GM20431 (cell line): ENCODE measurements at regions not wholly inside any gene's neighbourhood (a gene's known extent, or its start where the extent isn't known, plus 50 kb on each side); places are given as distances from the start of the nearest gene placed in this dataset.

Source experiments
- in situ Hi-C: fragments of 300-500 bp; cut with MseI, MboI; formaldehyde crosslinking; loops from one replicate; pipeline ENCODE4 v1.15.0; 2020; ENCODE audit warnings: low sequenced_read_pairs; ENCODE audit not compliant: unreplicated experiment

DNA sequence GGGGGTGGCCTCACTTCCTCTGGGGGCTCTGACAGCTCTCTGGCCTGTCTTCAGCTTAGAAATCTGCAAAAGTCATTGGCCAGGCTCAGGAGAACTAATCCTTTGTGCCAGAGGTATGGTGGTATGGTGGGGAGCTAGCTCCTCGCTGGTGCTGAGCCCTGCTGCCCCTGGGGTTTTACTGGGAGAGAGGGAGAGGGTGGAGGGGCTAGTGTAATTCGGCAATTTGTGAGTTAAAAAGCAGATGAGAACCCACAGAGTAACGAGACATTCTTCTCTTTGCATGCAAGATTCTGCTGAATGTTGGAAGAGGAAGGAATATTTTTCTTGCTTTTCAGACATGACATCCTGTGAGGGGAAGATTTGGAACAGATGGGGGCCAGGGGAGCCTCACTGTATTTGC is 65.5 kb upstream of the SPRY4 start:
- in situ Hi-C loops, result no loop called here

DNA sequence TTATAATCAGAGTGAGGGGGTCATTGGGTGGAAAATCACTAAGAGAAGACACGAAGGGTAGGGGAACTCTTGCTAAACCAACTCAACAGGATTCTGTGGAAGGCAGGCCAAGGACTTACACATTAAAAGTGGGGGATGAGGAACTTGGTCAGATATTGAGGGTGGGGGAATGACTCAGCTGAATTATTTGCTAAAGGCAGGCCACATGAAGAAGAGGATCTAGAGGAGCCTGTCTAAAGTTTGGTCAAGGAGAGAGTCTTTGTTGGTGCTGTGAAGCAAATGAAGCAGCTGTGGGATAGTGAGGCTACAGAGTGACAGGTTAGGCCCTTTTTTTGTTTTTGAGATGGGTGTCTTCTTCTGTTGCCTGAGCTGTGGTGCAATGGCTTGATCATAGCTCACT is 63.9 kb upstream of the SPRY4 start:
- in situ Hi-C loops, result no loop called here

DNA sequence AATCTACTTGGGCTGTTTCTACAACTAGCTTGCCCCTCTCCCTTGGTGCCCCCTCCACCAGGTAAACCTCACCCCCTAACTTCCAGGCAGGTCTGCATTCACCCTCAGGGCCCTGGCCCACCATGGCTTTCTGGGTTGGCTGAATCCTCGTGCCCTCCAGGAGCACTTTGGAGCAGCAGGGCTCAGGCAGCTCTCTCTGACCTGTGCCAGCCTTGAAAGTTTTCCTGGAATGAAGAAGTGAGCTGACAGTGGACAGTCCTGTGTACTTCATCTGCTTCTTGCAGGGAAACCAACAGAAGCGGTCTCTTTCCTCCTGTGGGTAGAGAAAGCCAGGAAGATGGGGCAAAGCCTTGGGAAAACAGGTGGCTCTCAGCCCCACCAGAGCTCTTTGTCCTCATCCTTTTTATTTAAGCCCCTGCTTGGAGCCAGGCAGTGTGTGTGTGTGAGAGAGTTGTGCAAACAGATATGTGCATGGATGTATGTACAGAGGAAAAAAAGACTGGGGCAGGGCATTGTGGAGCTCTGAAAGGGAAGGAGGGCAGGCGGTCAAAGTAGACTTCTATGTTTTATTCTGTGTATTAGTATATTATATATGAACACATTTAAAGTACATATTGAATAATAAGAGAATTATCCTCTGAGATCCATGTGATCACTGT is 62.3 kb upstream of the SPRY4 start:
- in situ Hi-C loops, result no loop called here

DNA sequence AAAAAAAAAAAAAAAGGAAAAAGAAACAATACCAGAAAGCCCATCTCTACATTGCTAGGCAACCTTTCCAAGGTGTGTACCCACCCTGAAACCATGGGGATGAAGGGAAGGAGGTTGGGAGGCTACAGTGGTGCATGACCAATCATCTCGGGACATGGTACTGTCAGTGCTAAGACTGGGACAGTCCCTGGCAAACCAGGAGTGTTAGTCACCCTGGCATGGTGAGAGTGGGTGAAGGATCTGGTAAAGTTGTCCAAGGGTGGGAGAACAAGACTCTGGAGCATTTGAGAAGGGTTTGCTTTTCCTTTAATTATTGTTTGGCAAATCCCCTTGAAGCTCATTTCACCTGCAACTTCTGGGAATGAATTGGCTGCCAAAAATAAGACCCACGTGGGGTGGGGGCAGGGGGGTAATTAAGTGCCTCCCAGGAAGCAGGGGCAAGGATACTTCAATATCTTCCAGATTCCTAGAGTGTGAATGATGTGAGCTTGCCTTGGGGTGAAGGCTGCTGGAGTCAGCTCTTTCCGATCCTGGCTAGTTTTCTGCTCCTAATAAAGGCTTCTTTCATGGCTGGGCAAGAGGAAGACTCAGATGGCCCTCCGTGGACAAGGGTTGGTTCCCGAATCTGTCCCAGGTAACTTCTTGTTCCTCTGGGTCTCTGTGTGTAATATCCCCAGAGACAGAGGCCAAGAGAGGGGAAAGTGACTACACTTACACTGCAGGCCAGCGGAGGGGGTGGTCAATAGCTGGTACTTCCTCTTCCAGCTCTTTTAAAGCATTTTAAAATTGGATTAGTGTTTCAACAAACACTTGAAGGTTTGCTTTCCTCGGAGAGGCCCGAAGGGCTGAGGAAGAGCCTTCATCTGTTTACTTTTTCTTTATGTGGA is 61.6 kb upstream of the SPRY4 start:
- in situ Hi-C loops, result no loop called here

DNA sequence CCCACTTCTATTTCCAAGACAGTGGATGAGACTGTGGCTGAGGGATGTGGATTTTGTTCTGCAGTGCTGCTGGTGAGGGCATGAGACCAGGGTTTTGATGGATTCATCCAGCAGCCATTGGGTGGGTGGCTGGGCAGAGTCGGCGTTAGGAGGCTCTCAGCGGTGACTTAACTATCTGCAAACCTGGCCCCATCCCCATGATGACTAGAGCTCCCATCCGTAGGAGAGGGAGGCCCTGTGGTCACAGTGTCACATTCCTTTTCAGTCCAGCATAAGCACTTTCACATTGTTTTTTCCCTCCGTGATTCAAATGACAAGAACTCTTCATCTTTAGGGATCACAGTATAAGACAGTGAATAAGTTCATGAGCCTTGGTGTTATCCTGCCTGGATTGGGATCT is 60.4 kb upstream of the SPRY4 start:
- in situ Hi-C loops, result no loop called here

DNA sequence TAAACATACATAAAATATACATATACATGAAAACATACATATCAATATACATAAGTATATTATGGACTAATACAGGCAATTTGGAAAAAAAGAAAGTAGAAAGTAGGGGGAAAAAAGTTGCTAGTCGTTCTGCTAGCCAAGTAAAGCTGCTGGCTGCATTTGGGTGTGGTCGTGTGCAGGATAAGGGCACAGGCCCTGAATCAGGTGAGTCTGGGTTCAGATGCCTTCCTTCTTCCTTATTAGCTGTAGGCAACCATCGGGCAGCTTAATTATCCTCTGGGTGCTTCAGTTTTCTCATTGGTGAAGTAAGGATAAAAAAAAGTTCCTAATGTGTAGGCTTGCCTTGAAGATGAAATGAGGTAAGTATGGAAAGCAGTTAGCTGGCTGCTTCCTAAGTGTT is 59.2 kb upstream of the SPRY4 start:
- in situ Hi-C loops, result no loop called here

DNA sequence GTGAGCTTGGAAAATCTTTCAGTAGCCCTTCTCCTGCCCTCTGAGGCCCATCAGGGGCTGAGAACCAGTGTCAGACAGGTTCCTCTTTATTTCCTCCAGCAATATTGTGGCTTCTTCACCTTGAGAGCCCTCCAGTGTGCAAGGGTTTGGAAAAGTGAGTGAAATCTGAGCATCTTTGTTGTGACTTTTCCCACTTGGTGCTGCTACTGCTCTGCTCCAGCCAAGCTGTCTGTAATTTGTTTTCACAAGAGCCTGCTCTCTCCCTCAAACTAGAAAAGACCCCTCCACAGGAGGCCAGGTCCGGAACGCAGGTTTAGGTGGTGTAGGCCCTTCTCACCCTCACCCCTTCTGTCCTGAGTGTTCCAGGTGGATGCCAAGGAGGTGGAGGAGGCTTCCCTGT is 57.4 kb upstream of the SPRY4 start:
- in situ Hi-C loops, result no loop called here

DNA sequence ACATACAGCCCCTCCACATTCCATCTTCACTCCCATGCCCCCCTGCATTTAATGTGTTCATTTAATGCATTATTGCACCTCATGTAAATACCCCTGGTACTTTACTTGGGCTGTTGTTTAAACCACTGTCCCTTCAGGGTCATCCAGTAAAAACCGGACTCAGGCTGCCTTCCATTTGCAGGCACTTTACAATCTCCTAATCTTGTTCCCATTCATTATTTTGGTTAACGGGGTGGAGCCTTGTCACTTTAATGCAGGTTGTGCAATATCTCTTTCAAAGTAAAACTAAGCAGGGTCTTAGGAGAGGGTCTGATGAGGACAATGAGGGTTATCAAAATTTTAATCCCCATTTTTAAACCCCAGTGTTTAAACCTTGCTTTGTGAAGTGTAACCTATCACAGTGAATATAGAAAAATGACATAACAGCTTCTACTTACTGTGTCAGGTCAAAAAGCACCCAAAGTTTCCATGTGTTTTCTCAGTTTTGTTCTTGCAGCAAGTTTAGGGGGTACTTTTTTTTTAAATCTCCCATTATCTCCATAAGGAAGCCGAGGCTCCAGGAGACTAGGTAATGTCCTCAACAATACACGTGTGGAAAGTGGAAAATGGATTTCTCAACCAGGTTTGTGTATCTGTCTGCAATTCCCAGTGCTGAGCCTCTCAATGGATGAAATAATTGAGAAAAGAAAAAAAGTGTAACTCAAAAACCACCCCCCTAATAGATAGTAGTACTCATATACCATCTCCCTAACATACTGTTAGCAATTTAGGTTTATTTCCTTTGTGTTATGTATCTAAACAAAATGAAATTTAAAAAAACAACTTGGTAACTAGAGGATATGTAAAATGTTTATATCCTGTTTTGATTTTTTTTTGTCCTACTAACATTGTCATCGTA is 54.2 kb upstream of the SPRY4 start:
- in situ Hi-C loops, result no loop called here

DNA sequence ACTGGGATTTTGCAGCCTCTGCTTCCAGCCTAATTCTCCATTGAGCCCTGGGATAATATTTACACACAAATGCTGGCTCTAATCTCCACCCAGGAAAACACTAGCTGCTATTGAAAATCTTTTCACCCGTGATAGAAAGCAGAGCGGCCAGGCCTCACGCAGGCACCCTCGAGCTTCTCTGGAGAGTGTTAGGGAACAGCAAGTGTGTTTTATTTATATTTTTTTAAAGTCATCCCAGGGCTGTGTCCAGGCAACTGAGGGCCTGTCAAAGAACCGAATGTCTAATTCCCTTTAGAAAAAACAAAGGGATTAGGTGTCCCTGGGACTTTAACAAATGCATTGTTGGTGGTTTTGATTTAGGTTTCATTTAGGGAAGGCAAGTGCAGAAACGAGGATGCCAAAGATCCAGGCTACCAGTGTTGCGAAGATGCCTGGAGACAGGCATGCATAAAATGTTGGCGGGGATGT is 51.2 kb upstream of the SPRY4 start:
- in situ Hi-C loops, result no loop called here
